CD4-positive, alpha-beta T cell (primary cell): ENCODE measurements at regions not wholly inside any gene's neighbourhood (a gene's known extent, or its start where the extent isn't known, plus 50 kb on each side); places are given as distances from the start of the nearest gene placed in this dataset.

Experiments used
- ATAC-seq: fragments of 200-7000 bp; cut with Tn5 transposase; one replicate; pipeline ENCODE4 v1.10.0; 2022; ENCODE audit warnings: mild to moderate bottlenecking; ENCODE audit not compliant: poor library complexity
- CTCF ChIA-PET: fragments of 350-600 bp; sonication (Branson Sonifier 250); formaldehyde crosslinking; loops from one replicate; lab custom pipeline; 2021; ENCODE audit warnings: antibody characterized with exemption, inconsistent platforms; lab: Charles Lee
- POLR2A ChIA-PET: fragments of 350-600 bp; sonication (Branson Sonifier 250); formaldehyde crosslinking; loops from one replicate; lab custom pipeline; 2021; ENCODE audit warnings: antibody characterized with exemption, inconsistent platforms; lab: Charles Lee
- DNase-seq, 14 experiments: peaks; one replicate each; pipeline ENCODE4 v3.0.0-alpha.2; 2013 to 2020; ENCODE audit warnings: mixed read lengths in 2 of 14
- H3K27ac ChIP-seq, 2 donors: one replicate each; pipeline versions ENCODE4 v1.5.1 to v1.7.0; 2013; ENCODE audit warnings: low read length in 2 of 2, low read depth in 1 of 2, mild to moderate bottlenecking in 1 of 2
- H3K27me3 ChIP-seq, 2 experiments: 1 replicate in 1 of 2; 2 replicates in 1 of 2; pipeline versions ENCODE4 v1.6.1 to v1.7.0; 2013; ENCODE audit warnings: low read length in 2 of 2, control low read depth in 1 of 2, mild to moderate bottlenecking in 1 of 2, moderate library complexity in 1 of 2; ENCODE audit not compliant: insufficient read depth in 2 of 2, control insufficient read depth in 1 of 2
- H3K36me3 ChIP-seq: one replicate; pipeline ENCODE4 v1.6.1; 2013; ENCODE audit warnings: low read length, control low read depth; ENCODE audit not compliant: insufficient read depth
- H3K4me1 ChIP-seq: one replicate; pipeline ENCODE4 v1.6.1; 2013; ENCODE audit warnings: low read length, control low read depth; ENCODE audit not compliant: insufficient read depth
- H3K4me3 ChIP-seq: one replicate; pipeline ENCODE4 v1.5.1; 2013; ENCODE audit warnings: mild to moderate bottlenecking, low read length, moderate library complexity
- H3K9me3 ChIP-seq, 2 experiments: 1 replicate in 1 of 2; 2 replicates in 1 of 2; pipeline versions ENCODE4 v1.6.1 to v1.7.0; 2013; ENCODE audit warnings: low read length in 2 of 2, mild to moderate bottlenecking in 2 of 2, control low read depth in 1 of 2, moderate library complexity in 1 of 2; ENCODE audit not compliant: control insufficient read depth in 1 of 2, insufficient read depth in 1 of 2
- H3K27ac Mint-ChIP-seq: one replicate; pipeline ENCODE4 v1.8.0; 2020; ENCODE audit warnings: mixed read lengths
- H3K27me3 Mint-ChIP-seq: one replicate; pipeline ENCODE4 v1.8.0; 2021; ENCODE audit warnings: mixed read lengths
- H3K36me3 Mint-ChIP-seq: one replicate; pipeline ENCODE4 v1.8.0; 2021; ENCODE audit warnings: low read depth, mixed read lengths
- H3K4me1 Mint-ChIP-seq: one replicate; pipeline ENCODE4 v1.8.0; 2021; ENCODE audit warnings: low read depth, mixed read lengths
- H3K4me3 Mint-ChIP-seq: one replicate; pipeline ENCODE4 v1.8.0; 2020; ENCODE audit warnings: mild to moderate bottlenecking, mixed read lengths
- H3K9me3 Mint-ChIP-seq: one replicate; pipeline ENCODE4 v1.8.0; 2020; ENCODE audit warnings: mixed read lengths
- CTCF ChIP-seq: fragments of 200-600 bp; IDR thresholded peaks from one replicate; pipeline ENCODE4 v1.8.0; 2022; ENCODE audit warnings: antibody characterized with exemption, mild to moderate bottlenecking
- intact Hi-C, 2 experiments: fragments of 100-400 bp; cut with DNase I in 1 of 2; cut with micrococcal nuclease in 1 of 2; formaldehyde crosslinking; loops; one replicate each; pipeline versions ENCODE4 v1.15.1 to v1.9.0; 2023 to 2025; cut with DNase I, micrococcal nuclease

DNA sequence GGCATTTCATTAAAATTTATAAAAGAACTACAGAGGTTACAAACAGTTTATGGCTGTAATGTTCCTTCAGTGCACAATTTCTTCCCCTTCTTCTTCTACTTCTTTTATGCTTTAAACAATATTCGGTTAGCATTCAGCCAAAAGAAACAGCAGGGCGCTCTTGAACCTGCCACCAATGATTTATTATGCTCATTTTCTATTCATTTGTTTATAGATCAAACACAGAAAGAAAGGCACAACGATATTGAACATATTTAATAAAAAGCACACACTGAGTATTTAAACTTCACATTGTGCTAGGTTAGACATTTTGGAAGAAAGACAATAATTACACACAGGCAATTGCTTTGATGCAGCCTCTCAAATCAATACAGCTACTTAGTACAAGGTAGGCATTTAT, 1025.8 kb upstream of the LRRN3 start:
- Histone ChIP-seq H3K27ac (no peak overlapping the region), H3K4me1 (no peaks in the 10 kb centered on the region), H3K27me3 (no peaks in the 10 kb centered on the region), H3K4me3 (no peak overlapping the region), H3K9me3 (no peaks in the 10 kb centered on the region), H3K36me3 (no peaks in the 10 kb centered on the region)
- no peak for DNase-seq
- CTCF ChIA-PET, result no interaction called here
- Mint-ChIP-seq H3K27ac (no peak overlapping the region), H3K4me3 (no peak overlapping the region), H3K4me1 (no peaks in the 10 kb centered on the region), H3K36me3 (no peaks in the 10 kb centered on the region), H3K9me3 (no peaks in the 10 kb centered on the region), H3K27me3 (no peaks in the 10 kb centered on the region)
- no peak for ATAC-seq
- no peak for TF ChIP-seq CTCF
- intact Hi-C loops, result no loop called here
- POLR2A ChIA-PET, result no interaction called here

- no peak overlapping the region for H3K27ac Mint-ChIP-seq
- no peak overlapping the region for H3K27ac ChIP-seq
- H3K4me3 Mint-ChIP-seq, result no peak overlapping the region
- no peaks in the 10 kb centered on the region for H3K9me3 Mint-ChIP-seq
- no peak for TF ChIP-seq CTCF
- DNase-seq (no peak), ATAC-seq (no peak)
- no peaks in the 10 kb centered on the region for H3K27me3 Mint-ChIP-seq
- no peaks in the 10 kb centered on the region for H3K36me3 ChIP-seq
- intact Hi-C loops, result no loop called here
- H3K36me3 Mint-ChIP-seq, result no peaks in the 10 kb centered on the region
- H3K4me1 ChIP-seq, result no peaks in the 10 kb centered on the region
- H3K4me1 Mint-ChIP-seq, result no peaks in the 10 kb centered on the region
- H3K27me3 ChIP-seq, result no peaks in the 10 kb centered on the region
- ChIA-PET POLR2A (no interaction called here), CTCF (no interaction called here)
- H3K4me3 ChIP-seq, result no peak overlapping the region
- H3K9me3 ChIP-seq, result no peaks in the 10 kb centered on the region
Measured at GRCh38 chr7:110066843-110067242, 1024.1 kb upstream of the LRRN3 start.

- H3K4me3 Mint-ChIP-seq, result no peak overlapping the region
- no peak for ATAC-seq
Measured at GRCh38 chr7:110071192-110071591, 1019.7 kb upstream of the LRRN3 start.

More at GRCh38 chr7:110071192-110071591, 1019.7 kb upstream of the LRRN3 start:
- POLR2A ChIA-PET, result no interaction called here
- no peaks in the 10 kb centered on the region for H3K4me1 ChIP-seq
- no peak for DNase-seq
- Mint-ChIP-seq H3K9me3 (no peaks in the 10 kb centered on the region), H3K27ac (no peak overlapping the region), H3K36me3 (no peaks in the 10 kb centered on the region), H3K27me3 (peaks cover 1% of the 10 kb centered on the region), H3K4me1 (no peaks in the 10 kb centered on the region)
- intact Hi-C loops, result no loop called here
- no peaks in the 10 kb centered on the region for H3K9me3 ChIP-seq
- H3K27me3 ChIP-seq, result no peaks in the 10 kb centered on the region
- no peaks in the 10 kb centered on the region for H3K36me3 ChIP-seq
- no peak for TF ChIP-seq CTCF
- H3K27ac ChIP-seq, result no peak overlapping the region
- no peak overlapping the region for H3K4me3 ChIP-seq
- CTCF ChIA-PET, result no interaction called here
